Tibial nerve (tissue), 4 donors: ENCODE measurements at regions not wholly inside any gene's neighbourhood (a gene's known extent, or its start where the extent isn't known, plus 50 kb on each side); places are given as distances from the start of the nearest gene placed in this dataset.

Source experiments
- EP300 ChIP-seq, 2 donors: sonication (generic); formaldehyde crosslinking; IDR thresholded peaks; one replicate each; pipeline ENCODE4 v1.6.1; 2017; ENCODE audit warnings: antibody characterized with exemption in 2 of 2, mild to moderate bottlenecking in 1 of 2
- POLR2A ChIP-seq, 2 donors: fragments of 450-650 bp; IDR thresholded peaks; one replicate each; pipeline ENCODE4 v1.6.1; 2017; ENCODE audit warnings: antibody characterized with exemption in 2 of 2, mild to moderate bottlenecking in 2 of 2, moderate library complexity in 2 of 2
- TF ChIP-seq, protein P1 (sequence below), 5 experiments: fragments of 200-600 bp in 3 of 5; fragments of 450-650 bp in 2 of 5; sonication (generic) in 3 of 5; IDR thresholded peaks; one replicate each; pipeline ENCODE4 v1.5.1; 2016 to 2019; ENCODE audit warnings: antibody characterized with exemption in 5 of 5, mild to moderate bottlenecking in 3 of 5, moderate library complexity in 2 of 5

DNA sequence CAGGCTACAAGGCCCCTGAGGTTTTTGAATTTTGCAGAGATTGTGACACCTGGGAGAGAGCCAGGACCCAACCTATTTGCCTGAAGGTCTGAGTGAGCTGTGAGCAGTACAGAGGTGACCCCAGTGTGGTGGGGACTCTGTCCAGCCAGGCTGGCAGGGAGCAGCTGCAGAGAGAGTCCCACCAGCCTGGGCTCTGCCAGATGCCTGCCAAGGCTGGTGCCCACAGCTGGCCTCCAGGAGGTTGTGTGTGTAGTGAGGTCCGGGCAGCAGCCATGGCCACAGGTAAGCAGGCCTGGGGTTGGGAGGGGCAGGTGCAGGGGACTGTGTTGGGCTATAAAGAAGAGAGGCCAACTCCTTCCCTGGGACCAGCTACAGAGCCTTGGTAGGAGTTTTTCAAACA, 144.8 kb downstream of the CRYBB2 start:
- TF ChIP-seq POLR2A (IDR thresholded peaks at IDR 0.05) (no peak), EP300 (IDR thresholded peaks at IDR 0.05) (no peak)
- TF ChIP-seq, protein P1, sequence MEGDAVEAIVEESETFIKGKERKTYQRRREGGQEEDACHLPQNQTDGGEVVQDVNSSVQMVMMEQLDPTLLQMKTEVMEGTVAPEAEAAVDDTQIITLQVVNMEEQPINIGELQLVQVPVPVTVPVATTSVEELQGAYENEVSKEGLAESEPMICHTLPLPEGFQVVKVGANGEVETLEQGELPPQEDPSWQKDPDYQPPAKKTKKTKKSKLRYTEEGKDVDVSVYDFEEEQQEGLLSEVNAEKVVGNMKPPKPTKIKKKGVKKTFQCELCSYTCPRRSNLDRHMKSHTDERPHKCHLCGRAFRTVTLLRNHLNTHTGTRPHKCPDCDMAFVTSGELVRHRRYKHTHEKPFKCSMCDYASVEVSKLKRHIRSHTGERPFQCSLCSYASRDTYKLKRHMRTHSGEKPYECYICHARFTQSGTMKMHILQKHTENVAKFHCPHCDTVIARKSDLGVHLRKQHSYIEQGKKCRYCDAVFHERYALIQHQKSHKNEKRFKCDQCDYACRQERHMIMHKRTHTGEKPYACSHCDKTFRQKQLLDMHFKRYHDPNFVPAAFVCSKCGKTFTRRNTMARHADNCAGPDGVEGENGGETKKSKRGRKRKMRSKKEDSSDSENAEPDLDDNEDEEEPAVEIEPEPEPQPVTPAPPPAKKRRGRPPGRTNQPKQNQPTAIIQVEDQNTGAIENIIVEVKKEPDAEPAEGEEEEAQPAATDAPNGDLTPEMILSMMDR (IDR thresholded peaks at IDR 0.05): no peak
